SK-N-SH (cell line): ENCODE measurements at regions not wholly inside any gene's neighbourhood (a gene's known extent, or its start where the extent isn't known, plus 50 kb on each side); places are given as distances from the start of the nearest gene placed in this dataset.

Source experiments
- ELF1 ChIP-seq: IDR thresholded peaks from 2 replicates; pipeline ENCODE4 v1.4.0; 2012
- EP300 ChIP-seq, 2 experiments: IDR thresholded peaks; 2 replicates each; pipeline versions ENCODE4 v1.4.0 to v1.6.1; 2012; ENCODE audit warnings: borderline replicate concordance in 1 of 2, low read depth in 1 of 2, low read length in 1 of 2
- EZH2phosphoT487 ChIP-seq: fragments of 200-600 bp; sonication (generic); IDR thresholded peaks from 2 replicates; pipeline ENCODE4 v1.6.1; 2017; ENCODE audit warnings: low read depth, mixed run types, mild to moderate bottlenecking, antibody characterized with exemption, moderate library complexity, borderline replicate concordance
- GABPA ChIP-seq: IDR thresholded peaks from 2 replicates; pipeline ENCODE4 v1.4.0; 2012; ENCODE audit warnings: low read depth, mild to moderate bottlenecking
- GATA2 ChIP-seq: sonication (generic); formaldehyde crosslinking; IDR thresholded peaks from 2 replicates; pipeline ENCODE4 v1.5.0; 2020; ENCODE audit warnings: mild to moderate bottlenecking, missing genetic modification reagents
- POLR2AphosphoS5 ChIP-seq: IDR thresholded peaks from 2 replicates; pipeline ENCODE4 v1.6.1; 2012; ENCODE audit warnings: low read depth, low read length
- RAD21 ChIP-seq: IDR thresholded peaks from 2 replicates; pipeline ENCODE4 v1.6.1; 2012; ENCODE audit warnings: mild to moderate bottlenecking, low read length
- SMC3 ChIP-seq: IDR thresholded peaks from 2 replicates; pipeline ENCODE4 v1.6.1; 2012; ENCODE audit warnings: low read depth, low read length, improper control_type of control experiment
- TCF12 ChIP-seq: IDR thresholded peaks from 2 replicates; pipeline ENCODE4 v1.4.0; 2012
- TF ChIP-seq, protein P1 (sequence below): fragments of 200-600 bp; sonication (generic); IDR thresholded peaks from 2 replicates; pipeline ENCODE4 v1.6.1; 2017; ENCODE audit warnings: antibody characterized with exemption, mild to moderate bottlenecking, moderate library complexity

DNA sequence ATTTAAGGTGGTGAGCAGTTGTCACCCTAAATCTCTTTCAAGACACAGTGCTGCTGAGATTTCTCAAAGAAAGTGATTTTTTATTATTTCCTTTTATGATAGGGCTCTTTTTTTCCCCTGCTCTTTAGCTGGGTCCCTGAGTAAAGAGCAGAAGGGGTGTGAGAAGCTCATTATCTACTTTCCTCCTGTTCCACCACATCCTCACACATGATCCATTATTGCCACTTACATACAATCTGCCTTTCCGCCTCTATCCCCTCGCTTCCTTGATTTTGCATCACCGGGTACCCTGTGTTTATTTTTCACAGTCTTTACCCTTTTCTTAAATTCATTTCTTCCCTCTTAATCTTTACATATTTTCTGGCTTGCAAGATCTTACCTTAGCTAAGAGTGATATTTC, 93.9 kb upstream of the CCDC85A start:
- TF ChIP-seq ELF1 (no peak), GABPA (no peak), SMC3 (no peak), EZH2phosphoT487 (no peak), TCF12 (no peak), RAD21 (no peak), EP300 (IDR thresholded peaks at IDR 0.05; ENCODE audit: borderline replicate concordance in 1 of 2, low read depth in 1 of 2, low read length in 1 of 2) (no peak), GATA2 (CRISPR knock-in tag) (no peak), POLR2AphosphoS5 (no peak)
- TF ChIP-seq, protein P1, sequence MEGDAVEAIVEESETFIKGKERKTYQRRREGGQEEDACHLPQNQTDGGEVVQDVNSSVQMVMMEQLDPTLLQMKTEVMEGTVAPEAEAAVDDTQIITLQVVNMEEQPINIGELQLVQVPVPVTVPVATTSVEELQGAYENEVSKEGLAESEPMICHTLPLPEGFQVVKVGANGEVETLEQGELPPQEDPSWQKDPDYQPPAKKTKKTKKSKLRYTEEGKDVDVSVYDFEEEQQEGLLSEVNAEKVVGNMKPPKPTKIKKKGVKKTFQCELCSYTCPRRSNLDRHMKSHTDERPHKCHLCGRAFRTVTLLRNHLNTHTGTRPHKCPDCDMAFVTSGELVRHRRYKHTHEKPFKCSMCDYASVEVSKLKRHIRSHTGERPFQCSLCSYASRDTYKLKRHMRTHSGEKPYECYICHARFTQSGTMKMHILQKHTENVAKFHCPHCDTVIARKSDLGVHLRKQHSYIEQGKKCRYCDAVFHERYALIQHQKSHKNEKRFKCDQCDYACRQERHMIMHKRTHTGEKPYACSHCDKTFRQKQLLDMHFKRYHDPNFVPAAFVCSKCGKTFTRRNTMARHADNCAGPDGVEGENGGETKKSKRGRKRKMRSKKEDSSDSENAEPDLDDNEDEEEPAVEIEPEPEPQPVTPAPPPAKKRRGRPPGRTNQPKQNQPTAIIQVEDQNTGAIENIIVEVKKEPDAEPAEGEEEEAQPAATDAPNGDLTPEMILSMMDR, result no peak
